ENCODE measurements at regions not wholly inside any gene's neighbourhood (a gene's known extent, or its start where the extent isn't known, plus 50 kb on each side); places are given as distances from the start of the nearest gene placed in this dataset.

- no peak for TF ChIP-seq CTCF (IDR thresholded peaks at IDR 0.05)
- no peak for TF ChIP-seq POLR2A (IDR thresholded peaks at IDR 0.05)
These were observed 506.6 kb upstream of the SULF2 start for GRCh38 chr20:48291896-48292295.

Data from body of pancreas (tissue), 4 donors.